ENCODE measurements at regions not wholly inside any gene's neighbourhood (a gene's known extent, or its start where the extent isn't known, plus 50 kb on each side); places are given as distances from the start of the nearest gene placed in this dataset.

DNA sequence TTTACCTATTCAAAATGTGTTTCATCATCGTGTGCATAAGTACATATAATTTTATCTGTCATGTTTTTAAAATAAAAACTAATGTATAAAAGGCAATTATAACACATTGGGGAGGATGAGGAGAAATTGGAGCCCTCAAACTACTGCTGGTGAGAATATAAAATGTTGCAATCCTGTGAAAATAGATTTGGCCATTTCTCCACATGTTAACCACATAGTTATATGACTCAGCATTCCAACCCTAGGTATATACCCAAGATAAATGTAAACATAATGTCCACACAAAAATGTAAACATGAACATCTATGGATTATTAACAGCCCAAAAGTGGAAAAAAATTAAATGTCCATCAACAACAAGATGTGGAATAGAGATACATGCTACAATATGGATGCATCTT lies 928.0 kb upstream of the FAT3 start:
- H3K18ac ChIP-seq (ENCODE audit: low read depth, low read length), result no peak overlapping the region
- no peak overlapping the region for H4K91ac ChIP-seq (ENCODE audit: insufficient read depth, low read depth, low read length)
- CTCF ChIA-PET, result no interaction called here

More for the DNA sequence above, 928.0 kb upstream of the FAT3 start:
- DNase-seq (peak; percentile 63), ATAC-seq (ENCODE audit: low read depth) (peak; percentile 71)
- Histone ChIP-seq H3K9me3 (ENCODE audit: control insufficient read depth, insufficient read depth, low read length) (no peaks in the 10 kb centered on the region), H3K4me1 (ENCODE audit: control insufficient read depth, insufficient read depth, low read length) (no peaks in the 10 kb centered on the region), H3K36me3 (ENCODE audit: control insufficient read depth, insufficient read depth, low read length) (no peaks in the 10 kb centered on the region), H3K4me3 (ENCODE audit: insufficient read depth, low read depth, low read length) (no peak overlapping the region), H3K56ac (ENCODE audit: extremely low read depth, insufficient read depth, low read length) (no peak overlapping the region), H3K4ac (ENCODE audit: low read depth, low read length) (no peak overlapping the region), H3K9ac (ENCODE audit: low read depth, low read length) (no peak overlapping the region), H2BK15ac (ENCODE audit: low read depth, low read length) (no peak overlapping the region), H4K5ac (ENCODE audit: low read depth, low read length) (no peak overlapping the region), H3K9me1 (ENCODE audit: insufficient read depth, low read length) (no peaks in the 10 kb centered on the region), H2AK9ac (replicated peaks; ENCODE audit: low read depth, low read length, poor library complexity) (no peak overlapping the region), H3K14ac (replicated peaks; ENCODE audit: low read depth, low read length) (no peak overlapping the region), H3K79me1 (ENCODE audit: low read depth in 1 of 2, low read length in 2 of 2) (no peaks in the 10 kb centered on the region), H4K8ac (ENCODE audit: low read depth in 2 of 2, low read length in 2 of 2) (no peak overlapping the region), H3K27me3 (ENCODE audit: control insufficient read depth, insufficient read depth, low read length) (no peaks in the 10 kb centered on the region), H3K23ac (ENCODE audit: low read depth, low read length) (no peak overlapping the region), H4K20me1 (ENCODE audit: insufficient read depth, low read length) (no peaks in the 10 kb centered on the region), H2AFZ (replicated peaks; ENCODE audit: low read length, poor library complexity) (no peak overlapping the region), H3K4me2 (ENCODE audit: low read depth, low read length) (no peak overlapping the region), H2BK120ac (ENCODE audit: low read depth, low read length) (no peak overlapping the region), H2BK5ac (ENCODE audit: low read depth, low read length, poor library complexity, severe bottlenecking) (no peak overlapping the region), H3K27ac (ENCODE audit: insufficient read depth, low read length) (no peak overlapping the region), H2AK5ac (ENCODE audit: low read depth, low read length) (no peak overlapping the region), H2BK20ac (ENCODE audit: low read depth, low read length) (no peak overlapping the region)
- WGBS, 2 experiments (ENCODE audit: extremely low coverage in 2 of 2, insufficient read length in 1 of 2), result no CpG with 5 or more reads among the region's 1 CpG
- POLR2A ChIA-PET (ENCODE audit: unreplicated experiment), result no interaction called here
- in situ Hi-C loops (cut with MboI; ENCODE audit: low sequenced_read_pairs), result no loop called here
- BruUV-seq (replicated peaks), result no TSS peak
- intact Hi-C loops (cut with micrococcal nuclease), result no loop called here
- TF ChIP-seq, protein P1, sequence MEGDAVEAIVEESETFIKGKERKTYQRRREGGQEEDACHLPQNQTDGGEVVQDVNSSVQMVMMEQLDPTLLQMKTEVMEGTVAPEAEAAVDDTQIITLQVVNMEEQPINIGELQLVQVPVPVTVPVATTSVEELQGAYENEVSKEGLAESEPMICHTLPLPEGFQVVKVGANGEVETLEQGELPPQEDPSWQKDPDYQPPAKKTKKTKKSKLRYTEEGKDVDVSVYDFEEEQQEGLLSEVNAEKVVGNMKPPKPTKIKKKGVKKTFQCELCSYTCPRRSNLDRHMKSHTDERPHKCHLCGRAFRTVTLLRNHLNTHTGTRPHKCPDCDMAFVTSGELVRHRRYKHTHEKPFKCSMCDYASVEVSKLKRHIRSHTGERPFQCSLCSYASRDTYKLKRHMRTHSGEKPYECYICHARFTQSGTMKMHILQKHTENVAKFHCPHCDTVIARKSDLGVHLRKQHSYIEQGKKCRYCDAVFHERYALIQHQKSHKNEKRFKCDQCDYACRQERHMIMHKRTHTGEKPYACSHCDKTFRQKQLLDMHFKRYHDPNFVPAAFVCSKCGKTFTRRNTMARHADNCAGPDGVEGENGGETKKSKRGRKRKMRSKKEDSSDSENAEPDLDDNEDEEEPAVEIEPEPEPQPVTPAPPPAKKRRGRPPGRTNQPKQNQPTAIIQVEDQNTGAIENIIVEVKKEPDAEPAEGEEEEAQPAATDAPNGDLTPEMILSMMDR (conservative IDR thresholded peaks at IDR 0.05; ENCODE audit: low read depth, low read length), result no peak
- TF ChIP-seq FOS (IDR thresholded peaks at IDR 0.05; ENCODE audit: low read depth, low read length) (peak; percentile 17; the same call in 1 of the 2 replicates), SMC3 (IDR thresholded peaks at IDR 0.05; ENCODE audit: low read depth, low read length) (no peak), CEBPB (IDR thresholded peaks at IDR 0.05; ENCODE audit: low read depth, low read length) (peak; percentile 88), MXI1 (IDR thresholded peaks at IDR 0.05; ENCODE audit: borderline replicate concordance, low read depth, low read length) (no peak), MAZ (IDR thresholded peaks at IDR 0.05; ENCODE audit: borderline replicate concordance, low read depth, low read length) (no peak), RFX5 (IDR thresholded peaks at IDR 0.05; ENCODE audit: low read depth, low read length) (no peak), MAFK (IDR thresholded peaks at IDR 0.05; ENCODE audit: low read depth, low read length) (peak; percentile 40; the same call in 1 of the 2 replicates), NFE2L2 (IDR thresholded peaks at IDR 0.05; ENCODE audit: low read depth, low read length) (peak; percentile 72), POLR2A (IDR thresholded peaks at IDR 0.05; ENCODE audit: low read depth, low read length) (no peak)
- TF ChIP-seq, protein P2, sequence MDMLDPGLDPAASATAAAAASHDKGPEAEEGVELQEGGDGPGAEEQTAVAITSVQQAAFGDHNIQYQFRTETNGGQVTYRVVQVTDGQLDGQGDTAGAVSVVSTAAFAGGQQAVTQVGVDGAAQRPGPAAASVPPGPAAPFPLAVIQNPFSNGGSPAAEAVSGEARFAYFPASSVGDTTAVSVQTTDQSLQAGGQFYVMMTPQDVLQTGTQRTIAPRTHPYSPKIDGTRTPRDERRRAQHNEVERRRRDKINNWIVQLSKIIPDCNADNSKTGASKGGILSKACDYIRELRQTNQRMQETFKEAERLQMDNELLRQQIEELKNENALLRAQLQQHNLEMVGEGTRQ (IDR thresholded peaks at IDR 0.05; ENCODE audit: low read depth, low read length), result no peak
- dilution Hi-C loops (cut with HindIII; ENCODE audit: low sequenced_read_pairs, unreplicated experiment), result no loop called here

Measured in IMR-90 (cell line).